WTC11 (cell line): ENCODE measurements at regions not wholly inside any gene's neighbourhood (a gene's known extent, or its start where the extent isn't known, plus 50 kb on each side); places are given as distances from the start of the nearest gene placed in this dataset.
"Not testable (repeated sequence)": the region's sequence is repeated elsewhere in the genome, so short reads cannot be mapped to it uniquely, and the experiment has no call there.

ENCODE experiments used
- TF ChIP-seq, protein P1 (sequence below): sonication (generic); formaldehyde crosslinking; conservative IDR thresholded peaks from 2 replicates; pipeline ENCODE4 v1.8.1; 2022; ENCODE audit warnings: mild to moderate bottlenecking, missing genetic modification reagents
- TF ChIP-seq, protein P2 (sequence below): sonication (generic); formaldehyde crosslinking; IDR thresholded peaks from 2 replicates; pipeline ENCODE4 v1.8.1; 2023; ENCODE audit warnings: mild to moderate bottlenecking, missing genetic modification reagents, moderate library complexity
- TF ChIP-seq, protein P3 (sequence below): sonication (generic); formaldehyde crosslinking; IDR thresholded peaks from 2 replicates; pipeline ENCODE4 v1.8.0; 2022; ENCODE audit warnings: mild to moderate bottlenecking, missing genetic modification reagents
- TF ChIP-seq, protein P4 (sequence below): fragments of 200-600 bp; IDR thresholded peaks from 2 replicates; pipeline ENCODE4 v1.8.0; 2022; ENCODE audit warnings: antibody characterized with exemption
- TF ChIP-seq, protein P5 (sequence below): sonication (generic); formaldehyde crosslinking; IDR thresholded peaks from 2 replicates; pipeline ENCODE4 v1.8.0; 2023; ENCODE audit warnings: missing genetic modification reagents, mild to moderate bottlenecking, borderline replicate concordance
- TF ChIP-seq, protein P6 (sequence below): sonication (generic); formaldehyde crosslinking; IDR thresholded peaks from 2 replicates; pipeline ENCODE4 v1.8.1; 2023; ENCODE audit warnings: mild to moderate bottlenecking, missing genetic modification reagents

DNA sequence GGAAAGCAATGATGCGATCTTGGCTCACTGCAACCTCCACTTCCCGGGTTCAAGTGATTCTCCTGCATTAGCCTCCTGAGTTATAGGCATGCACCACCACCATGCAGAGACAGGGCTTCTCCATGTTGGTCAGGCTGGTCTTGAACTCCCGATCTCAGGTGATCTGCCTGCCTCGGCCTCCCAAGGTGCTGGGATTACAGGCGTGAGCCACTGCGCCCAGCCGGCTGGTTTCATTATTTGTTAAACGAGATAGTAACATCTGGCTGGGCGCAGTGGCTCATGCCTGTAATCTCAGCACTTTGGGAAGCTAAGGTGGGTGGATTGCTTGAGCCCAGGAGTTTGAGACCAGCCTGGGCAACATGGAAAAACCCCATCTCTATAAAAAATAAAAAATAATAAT is 86.1 kb downstream of the XRCC2 start:
- TF ChIP-seq, protein P1, sequence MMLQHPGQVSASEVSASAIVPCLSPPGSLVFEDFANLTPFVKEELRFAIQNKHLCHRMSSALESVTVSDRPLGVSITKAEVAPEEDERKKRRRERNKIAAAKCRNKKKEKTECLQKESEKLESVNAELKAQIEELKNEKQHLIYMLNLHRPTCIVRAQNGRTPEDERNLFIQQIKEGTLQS, result not testable (repeated sequence)
- TF ChIP-seq, protein P2, sequence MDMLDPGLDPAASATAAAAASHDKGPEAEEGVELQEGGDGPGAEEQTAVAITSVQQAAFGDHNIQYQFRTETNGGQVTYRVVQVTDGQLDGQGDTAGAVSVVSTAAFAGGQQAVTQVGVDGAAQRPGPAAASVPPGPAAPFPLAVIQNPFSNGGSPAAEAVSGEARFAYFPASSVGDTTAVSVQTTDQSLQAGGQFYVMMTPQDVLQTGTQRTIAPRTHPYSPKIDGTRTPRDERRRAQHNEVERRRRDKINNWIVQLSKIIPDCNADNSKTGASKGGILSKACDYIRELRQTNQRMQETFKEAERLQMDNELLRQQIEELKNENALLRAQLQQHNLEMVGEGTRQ, result not testable (repeated sequence)
- TF ChIP-seq, protein P3, sequence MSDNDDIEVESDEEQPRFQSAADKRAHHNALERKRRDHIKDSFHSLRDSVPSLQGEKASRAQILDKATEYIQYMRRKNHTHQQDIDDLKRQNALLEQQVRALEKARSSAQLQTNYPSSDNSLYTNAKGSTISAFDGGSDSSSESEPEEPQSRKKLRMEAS (CRISPR knock-in tag), result not testable (repeated sequence)
- TF ChIP-seq, protein P4, sequence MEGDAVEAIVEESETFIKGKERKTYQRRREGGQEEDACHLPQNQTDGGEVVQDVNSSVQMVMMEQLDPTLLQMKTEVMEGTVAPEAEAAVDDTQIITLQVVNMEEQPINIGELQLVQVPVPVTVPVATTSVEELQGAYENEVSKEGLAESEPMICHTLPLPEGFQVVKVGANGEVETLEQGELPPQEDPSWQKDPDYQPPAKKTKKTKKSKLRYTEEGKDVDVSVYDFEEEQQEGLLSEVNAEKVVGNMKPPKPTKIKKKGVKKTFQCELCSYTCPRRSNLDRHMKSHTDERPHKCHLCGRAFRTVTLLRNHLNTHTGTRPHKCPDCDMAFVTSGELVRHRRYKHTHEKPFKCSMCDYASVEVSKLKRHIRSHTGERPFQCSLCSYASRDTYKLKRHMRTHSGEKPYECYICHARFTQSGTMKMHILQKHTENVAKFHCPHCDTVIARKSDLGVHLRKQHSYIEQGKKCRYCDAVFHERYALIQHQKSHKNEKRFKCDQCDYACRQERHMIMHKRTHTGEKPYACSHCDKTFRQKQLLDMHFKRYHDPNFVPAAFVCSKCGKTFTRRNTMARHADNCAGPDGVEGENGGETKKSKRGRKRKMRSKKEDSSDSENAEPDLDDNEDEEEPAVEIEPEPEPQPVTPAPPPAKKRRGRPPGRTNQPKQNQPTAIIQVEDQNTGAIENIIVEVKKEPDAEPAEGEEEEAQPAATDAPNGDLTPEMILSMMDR, result not testable (repeated sequence)
- TF ChIP-seq, protein P5, sequence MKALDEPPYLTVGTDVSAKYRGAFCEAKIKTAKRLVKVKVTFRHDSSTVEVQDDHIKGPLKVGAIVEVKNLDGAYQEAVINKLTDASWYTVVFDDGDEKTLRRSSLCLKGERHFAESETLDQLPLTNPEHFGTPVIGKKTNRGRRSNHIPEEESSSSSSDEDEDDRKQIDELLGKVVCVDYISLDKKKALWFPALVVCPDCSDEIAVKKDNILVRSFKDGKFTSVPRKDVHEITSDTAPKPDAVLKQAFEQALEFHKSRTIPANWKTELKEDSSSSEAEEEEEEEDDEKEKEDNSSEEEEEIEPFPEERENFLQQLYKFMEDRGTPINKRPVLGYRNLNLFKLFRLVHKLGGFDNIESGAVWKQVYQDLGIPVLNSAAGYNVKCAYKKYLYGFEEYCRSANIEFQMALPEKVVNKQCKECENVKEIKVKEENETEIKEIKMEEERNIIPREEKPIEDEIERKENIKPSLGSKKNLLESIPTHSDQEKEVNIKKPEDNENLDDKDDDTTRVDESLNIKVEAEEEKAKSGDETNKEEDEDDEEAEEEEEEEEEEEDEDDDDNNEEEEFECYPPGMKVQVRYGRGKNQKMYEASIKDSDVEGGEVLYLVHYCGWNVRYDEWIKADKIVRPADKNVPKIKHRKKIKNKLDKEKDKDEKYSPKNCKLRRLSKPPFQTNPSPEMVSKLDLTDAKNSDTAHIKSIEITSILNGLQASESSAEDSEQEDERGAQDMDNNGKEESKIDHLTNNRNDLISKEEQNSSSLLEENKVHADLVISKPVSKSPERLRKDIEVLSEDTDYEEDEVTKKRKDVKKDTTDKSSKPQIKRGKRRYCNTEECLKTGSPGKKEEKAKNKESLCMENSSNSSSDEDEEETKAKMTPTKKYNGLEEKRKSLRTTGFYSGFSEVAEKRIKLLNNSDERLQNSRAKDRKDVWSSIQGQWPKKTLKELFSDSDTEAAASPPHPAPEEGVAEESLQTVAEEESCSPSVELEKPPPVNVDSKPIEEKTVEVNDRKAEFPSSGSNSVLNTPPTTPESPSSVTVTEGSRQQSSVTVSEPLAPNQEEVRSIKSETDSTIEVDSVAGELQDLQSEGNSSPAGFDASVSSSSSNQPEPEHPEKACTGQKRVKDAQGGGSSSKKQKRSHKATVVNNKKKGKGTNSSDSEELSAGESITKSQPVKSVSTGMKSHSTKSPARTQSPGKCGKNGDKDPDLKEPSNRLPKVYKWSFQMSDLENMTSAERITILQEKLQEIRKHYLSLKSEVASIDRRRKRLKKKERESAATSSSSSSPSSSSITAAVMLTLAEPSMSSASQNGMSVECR, result not testable (repeated sequence)
- TF ChIP-seq, protein P6, sequence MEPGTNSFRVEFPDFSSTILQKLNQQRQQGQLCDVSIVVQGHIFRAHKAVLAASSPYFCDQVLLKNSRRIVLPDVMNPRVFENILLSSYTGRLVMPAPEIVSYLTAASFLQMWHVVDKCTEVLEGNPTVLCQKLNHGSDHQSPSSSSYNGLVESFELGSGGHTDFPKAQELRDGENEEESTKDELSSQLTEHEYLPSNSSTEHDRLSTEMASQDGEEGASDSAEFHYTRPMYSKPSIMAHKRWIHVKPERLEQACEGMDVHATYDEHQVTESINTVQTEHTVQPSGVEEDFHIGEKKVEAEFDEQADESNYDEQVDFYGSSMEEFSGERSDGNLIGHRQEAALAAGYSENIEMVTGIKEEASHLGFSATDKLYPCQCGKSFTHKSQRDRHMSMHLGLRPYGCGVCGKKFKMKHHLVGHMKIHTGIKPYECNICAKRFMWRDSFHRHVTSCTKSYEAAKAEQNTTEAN (CRISPR knock-in tag), result not testable (repeated sequence)
